HepG2 (cell line): ENCODE measurements at regions not wholly inside any gene's neighbourhood (a gene's known extent, or its start where the extent isn't known, plus 50 kb on each side); places are given as distances from the start of the nearest gene placed in this dataset.

Source experiments
- ATAC-seq: fragments of 200-7000 bp; cut with Tn5 transposase; 3 replicates; pipeline ENCODE4 v1.9.1; 2020; ENCODE audit warnings: mild to moderate bottlenecking, moderate library complexity
- BruUV-seq: library from RNA; stranded (reverse); fragments of 400-500 nt; replicated peaks from 2 replicates; lab custom pipeline; 2021; lab: Mats Ljungman, UMichigan
- CTCF ChIA-PET: fragments of 300-600 bp; formaldehyde crosslinking; extraction: SDS; loops from one replicate; lab custom pipeline; 2021; ENCODE audit warnings: low total read pairs, inconsistent platforms, low intra/inter-chr PET ratio; lab: Yijun Ruan, JAX
- POLR2A ChIA-PET: fragments of 350-600 bp; sonication (Branson Sonifier 250); formaldehyde crosslinking; loops from one replicate; lab custom pipeline; 2020; ENCODE audit warnings: antibody characterized with exemption, inconsistent platforms; lab: Yijun Ruan, JAX
- DNase-seq: peaks from one replicate; pipeline ENCODE4 v3.0.0-alpha.2; 2015; ENCODE audit warnings: low spot score
- FAIRE-seq: peaks from 3 replicates; lab custom pipeline; 2011; peaks lifted over from hg19 to GRCh38; lab: Jason Lieb, UNC
- H2AFZ ChIP-seq: one replicate; pipeline ENCODE4 v1.6.1; 2011; ENCODE audit warnings: low read length, inconsistent platforms
- H3K27ac ChIP-seq: fragments of 300-600 bp; 3 replicates; pipeline ENCODE4 v1.8.0; 2011; ENCODE audit warnings: mixed run types, mild to moderate bottlenecking, mixed read lengths, low read length, inconsistent platforms; ENCODE audit not compliant: insufficient read depth; ENCODE audit errors: extremely low read length
- H3K27me3 ChIP-seq, 2 experiments: fragments of 200-600 bp in 1 of 2; 2 replicates in 1 of 2; 3 replicates in 1 of 2; pipeline versions ENCODE4 v1.6.0 to v1.8.0; 2011; ENCODE audit warnings: low read length in 2 of 2, mild to moderate bottlenecking in 2 of 2, moderate library complexity in 2 of 2, inconsistent platforms in 1 of 2; ENCODE audit not compliant: insufficient read depth in 2 of 2, control insufficient read depth in 1 of 2
- H3K36me3 ChIP-seq, 2 experiments: fragments of 200-600 bp in 1 of 2; replicated peaks in 1 of 2; 2 replicates in 1 of 2; 3 replicates in 1 of 2; pipeline versions ENCODE4 v1.5.1 to v1.8.0; 2011; ENCODE audit warnings: low read length in 2 of 2, inconsistent platforms in 1 of 2; ENCODE audit not compliant: insufficient read depth in 2 of 2, control insufficient read depth in 1 of 2
- H3K4me1 ChIP-seq: 2 replicates; pipeline ENCODE4 v1.5.1; 2012; ENCODE audit warnings: low read length, inconsistent platforms; ENCODE audit not compliant: insufficient read depth
- H3K4me2 ChIP-seq: 2 replicates; pipeline ENCODE4 v1.6.0; 2011; ENCODE audit warnings: low read depth, low read length, inconsistent platforms
- H3K4me3 ChIP-seq, 3 experiments: fragments of 200-600 bp in 1 of 3; sonication (generic), shearing (Covaris generic) in 1 of 3; replicated peaks in 1 of 3; 2 replicates each; pipeline ENCODE4 v1.5.1; 2011 to 2016; ENCODE audit warnings: low read length in 3 of 3, inconsistent platforms in 2 of 3, low read depth in 2 of 3, mild to moderate bottlenecking in 2 of 3, control low read depth in 1 of 3, mixed read lengths in 1 of 3; ENCODE audit not compliant: insufficient read depth in 1 of 3
- H3K79me2 ChIP-seq: one replicate; pipeline ENCODE4 v1.6.1; 2011; ENCODE audit warnings: low read length, inconsistent platforms; ENCODE audit not compliant: insufficient read depth
- H3K9ac ChIP-seq: 2 replicates; pipeline ENCODE4 v1.6.0; 2011; ENCODE audit warnings: mild to moderate bottlenecking, low read depth, low read length, inconsistent platforms; ENCODE audit not compliant: insufficient read depth
- H3K9me3 ChIP-seq: 2 replicates; pipeline ENCODE4 v1.5.1; 2012; ENCODE audit warnings: mild to moderate bottlenecking, low read length
- H4K20me1 ChIP-seq: 2 replicates; pipeline ENCODE4 v1.6.0; 2011; ENCODE audit warnings: inconsistent platforms, mild to moderate bottlenecking, low read length, moderate library complexity; ENCODE audit not compliant: insufficient read depth
- ATF7 ChIP-seq, 2 experiments: fragments of 450-650 bp in 1 of 2; sonication (generic) in 1 of 2; formaldehyde crosslinking in 1 of 2; IDR thresholded peaks; 2 replicates each; pipeline versions ENCODE4 v1.4.0 to v1.6.1; 2016 to 2020; ENCODE audit warnings: antibody characterized with exemption in 1 of 2, mild to moderate bottlenecking in 1 of 2, missing genetic modification reagents in 1 of 2
- ATM ChIP-seq: fragments of 450-650 bp; IDR thresholded peaks from 2 replicates; pipeline ENCODE4 v1.7.1; 2017; ENCODE audit warnings: mild to moderate bottlenecking, borderline replicate concordance
- CEBPG ChIP-seq: IDR thresholded peaks from 2 replicates; pipeline ENCODE4 v1.6.1; 2016
- MIXL1 ChIP-seq: IDR thresholded peaks from 2 replicates; pipeline ENCODE4 v1.6.1; 2016
- PHF8 ChIP-seq: sonication (generic); formaldehyde crosslinking; IDR thresholded peaks from 2 replicates; pipeline ENCODE4 v1.5.0; 2020; ENCODE audit warnings: missing genetic modification reagents
- RARG ChIP-seq: sonication (generic); formaldehyde crosslinking; IDR thresholded peaks from 2 replicates; pipeline ENCODE4 v1.4.0; 2020; ENCODE audit warnings: low read depth, mild to moderate bottlenecking, missing genetic modification reagents
- SMARCC2 ChIP-seq: fragments of 450-650 bp; IDR thresholded peaks from 2 replicates; pipeline ENCODE4 v1.6.1; 2017; ENCODE audit warnings: antibody characterized with exemption, mild to moderate bottlenecking
- SOX13 ChIP-seq, 3 experiments: fragments of 450-650 bp in 1 of 3; sonication (generic) in 1 of 3; formaldehyde crosslinking in 1 of 3; IDR thresholded peaks in 2 of 3; conservative IDR thresholded peaks in 1 of 3; 2 replicates each; pipeline versions ENCODE4 v1.5.0 to v1.6.1; 2016 to 2020; ENCODE audit warnings: antibody characterized with exemption in 1 of 3, mild to moderate bottlenecking in 1 of 3, missing compliant biosample characterization in 1 of 3, missing genetic modification reagents in 1 of 3, moderate library complexity in 1 of 3
- TMF1 ChIP-seq: sonication (generic); formaldehyde crosslinking; IDR thresholded peaks from 2 replicates; pipeline ENCODE4 v1.8.1; 2022; ENCODE audit warnings: low read depth, missing genetic modification reagents
- ZFP41 ChIP-seq: sonication (generic); formaldehyde crosslinking; IDR thresholded peaks from 2 replicates; pipeline ENCODE4 v1.4.0; 2020; ENCODE audit warnings: mild to moderate bottlenecking, missing genetic modification reagents, borderline replicate concordance
- ZNF3 ChIP-seq: IDR thresholded peaks from 2 replicates; pipeline ENCODE4 v1.7.0; 2017; ENCODE audit warnings: inconsistent platforms
- ZNF749 ChIP-seq: sonication (generic); formaldehyde crosslinking; IDR thresholded peaks from 2 replicates; pipeline ENCODE4 v1.8.0; 2022; ENCODE audit warnings: mild to moderate bottlenecking, missing genetic modification reagents, moderate library complexity, borderline replicate concordance
- ZNF775 ChIP-seq: sonication (generic); formaldehyde crosslinking; IDR thresholded peaks from 2 replicates; pipeline ENCODE4 v1.4.0; 2020; ENCODE audit warnings: missing genetic modification reagents, mild to moderate bottlenecking, moderate library complexity, borderline replicate concordance
- ZNF891 ChIP-seq: sonication (generic); formaldehyde crosslinking; IDR thresholded peaks from 2 replicates; pipeline ENCODE4 v1.5.0; 2020; ENCODE audit warnings: mild to moderate bottlenecking, missing genetic modification reagents
- WGBS: methylation state at CpG from one replicate; pipeline ENCODE4 v1.1.6; 2017; ENCODE audit warnings: low lambda C conversion rate; 5-methylcytosine and 5-hydroxymethylcytosine counted together
- in situ Hi-C: cut with HindIII; loops from 2 replicates; pipeline ENCODE4 v1.10.0; 2017; ENCODE audit warnings: low pct_unique_long_range_greater_than_20kb; ENCODE audit not compliant: extremely low pct_ligation_motif_present
- intact Hi-C: fragments of 100-400 bp; cut with micrococcal nuclease; formaldehyde crosslinking; loops from one replicate; pipeline ENCODE4 v1.10.0; 2022; ENCODE audit not compliant: unreplicated experiment
- TF ChIP-seq, protein P1 (sequence below): sonication (generic); formaldehyde crosslinking; IDR thresholded peaks from 2 replicates; pipeline ENCODE4 v1.4.0; 2020; ENCODE audit warnings: missing genetic modification reagents, mild to moderate bottlenecking, borderline replicate concordance
- TF ChIP-seq, protein P2 (sequence below): sonication (generic); formaldehyde crosslinking; IDR thresholded peaks from 2 replicates; pipeline ENCODE4 v1.4.0; 2020; ENCODE audit warnings: mild to moderate bottlenecking, low read depth, missing genetic modification reagents
- TF ChIP-seq, protein P3 (sequence below): sonication (generic); formaldehyde crosslinking; IDR thresholded peaks from 2 replicates; pipeline ENCODE4 v1.5.1; 2020; ENCODE audit warnings: mild to moderate bottlenecking, missing genetic modification reagents, borderline replicate concordance

DNA sequence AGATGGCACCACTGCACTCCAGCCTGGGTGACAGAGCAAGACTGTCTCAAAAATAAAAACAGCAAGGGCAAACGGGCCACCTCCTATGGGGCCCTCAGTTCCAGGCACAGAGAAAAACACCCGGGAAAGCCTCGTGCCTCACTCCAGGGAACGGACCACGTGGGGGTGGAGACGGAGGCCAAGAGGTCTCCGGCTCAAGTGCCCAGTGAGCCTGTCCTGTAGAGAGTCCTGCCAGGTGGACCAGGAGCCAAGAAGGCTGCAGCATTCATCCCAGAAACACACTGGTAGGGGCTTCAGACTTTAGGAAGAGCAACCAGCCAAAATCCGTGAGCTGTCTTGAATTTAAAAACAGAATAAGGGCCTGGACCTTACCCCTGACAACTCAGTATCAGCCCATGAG is 63.8 kb downstream of the C5orf15 start:
- Histone ChIP-seq H3K79me2 (no peaks in the 10 kb centered on the region), H3K4me1 (no peaks in the 10 kb centered on the region), H3K27ac (no peak overlapping the region), H3K9ac (no peak overlapping the region), H3K36me3 (no peaks in the 10 kb centered on the region), H3K27me3 (peaks cover 1 to 20% of the 10 kb centered on the region in 2 experiments; a peak in 3 of 5 replicates), H3K9me3 (no peaks in the 10 kb centered on the region), H4K20me1 (no peaks in the 10 kb centered on the region), H2AFZ (no peak overlapping the region), H3K4me2 (no peak overlapping the region), H3K4me3 (no peak overlapping the region)
- WGBS: 19% methylated on average over 7 of the region's 8 CpGs
- ChIA-PET POLR2A (no interaction called here), CTCF (no interaction called here)
- FAIRE-seq: no peak
- DNase-seq: no peak
- no TSS peak for BruUV-seq
- TF ChIP-seq, protein P1, sequence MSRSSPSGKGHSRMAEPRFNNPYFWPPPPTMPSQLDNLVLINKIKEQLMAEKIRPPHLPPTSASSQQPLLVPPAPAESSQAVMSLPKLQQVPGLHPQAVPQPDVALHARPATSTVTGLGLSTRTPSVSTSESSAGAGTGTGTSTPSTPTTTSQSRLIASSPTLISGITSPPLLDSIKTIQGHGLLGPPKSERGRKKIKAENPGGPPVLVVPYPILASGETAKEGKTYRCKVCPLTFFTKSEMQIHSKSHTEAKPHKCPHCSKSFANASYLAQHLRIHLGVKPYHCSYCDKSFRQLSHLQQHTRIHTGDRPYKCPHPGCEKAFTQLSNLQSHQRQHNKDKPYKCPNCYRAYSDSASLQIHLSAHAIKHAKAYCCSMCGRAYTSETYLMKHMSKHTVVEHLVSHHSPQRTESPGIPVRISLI (CRISPR knock-in tag): no peak
- TF ChIP-seq ZNF749 (CRISPR knock-in tag): no peak
- no peak for TF ChIP-seq ZFP41 (CRISPR knock-in tag)
- TF ChIP-seq ZNF775: no peak
- TF ChIP-seq, protein P2, sequence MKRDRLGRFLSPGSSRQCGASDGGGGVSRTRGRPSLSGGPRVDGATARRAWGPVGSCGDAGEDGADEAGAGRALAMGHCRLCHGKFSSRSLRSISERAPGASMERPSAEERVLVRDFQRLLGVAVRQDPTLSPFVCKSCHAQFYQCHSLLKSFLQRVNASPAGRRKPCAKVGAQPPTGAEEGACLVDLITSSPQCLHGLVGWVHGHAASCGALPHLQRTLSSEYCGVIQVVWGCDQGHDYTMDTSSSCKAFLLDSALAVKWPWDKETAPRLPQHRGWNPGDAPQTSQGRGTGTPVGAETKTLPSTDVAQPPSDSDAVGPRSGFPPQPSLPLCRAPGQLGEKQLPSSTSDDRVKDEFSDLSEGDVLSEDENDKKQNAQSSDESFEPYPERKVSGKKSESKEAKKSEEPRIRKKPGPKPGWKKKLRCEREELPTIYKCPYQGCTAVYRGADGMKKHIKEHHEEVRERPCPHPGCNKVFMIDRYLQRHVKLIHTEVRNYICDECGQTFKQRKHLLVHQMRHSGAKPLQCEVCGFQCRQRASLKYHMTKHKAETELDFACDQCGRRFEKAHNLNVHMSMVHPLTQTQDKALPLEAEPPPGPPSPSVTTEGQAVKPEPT (CRISPR knock-in tag): no peak
- no peak for TF ChIP-seq RARG (CRISPR knock-in tag)
- no peak for TF ChIP-seq ATM
- no peak for TF ChIP-seq CEBPG
- TF ChIP-seq MIXL1 (CRISPR knock-in tag): no peak
- TF ChIP-seq SOX13 (IDR thresholded peaks at IDR 0.05): no peak
- no peak for TF ChIP-seq SOX13 (CRISPR knock-in tag; conservative IDR thresholded peaks at IDR 0.05 in 1 of 2, IDR thresholded peaks at IDR 0.05 in 1 of 2)
- TF ChIP-seq ATF7 (IDR thresholded peaks at IDR 0.05): no peak
- no peak for TF ChIP-seq ATF7 (CRISPR knock-in tag; IDR thresholded peaks at IDR 0.05)
- TF ChIP-seq PHF8 (CRISPR knock-in tag): no peak
- no peak for TF ChIP-seq ZNF891
- TF ChIP-seq TMF1: no peak
- no peak for TF ChIP-seq ZNF3
- no peak for TF ChIP-seq SMARCC2
- TF ChIP-seq, protein P3, sequence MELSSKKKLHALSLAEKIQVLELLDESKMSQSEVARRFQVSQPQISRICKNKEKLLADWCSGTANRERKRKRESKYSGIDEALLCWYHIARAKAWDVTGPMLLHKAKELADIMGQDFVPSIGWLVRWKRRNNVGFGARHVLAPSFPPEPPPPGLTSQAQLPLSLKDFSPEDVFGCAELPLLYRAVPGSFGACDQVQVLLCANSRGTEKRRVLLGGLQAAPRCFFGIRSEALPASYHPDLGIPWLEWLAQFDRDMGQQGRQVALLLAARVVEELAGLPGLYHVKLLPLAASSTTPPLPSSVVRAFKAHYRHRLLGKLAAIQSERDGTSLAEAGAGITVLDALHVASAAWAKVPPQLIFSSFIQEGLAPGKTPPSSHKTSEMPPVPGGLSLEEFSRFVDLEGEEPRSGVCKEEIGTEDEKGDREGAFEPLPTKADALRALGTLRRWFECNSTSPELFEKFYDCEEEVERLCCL (CRISPR knock-in tag): no peak
- ATAC-seq: no peak
- intact Hi-C loops (no loop called here), in situ Hi-C loops (no loop called here)
